WTC11 (cell line): ENCODE measurements at regions not wholly inside any gene's neighbourhood (a gene's known extent, or its start where the extent isn't known, plus 50 kb on each side); places are given as distances from the start of the nearest gene placed in this dataset.
"Not testable (repeated sequence)": the region's sequence is repeated elsewhere in the genome, so short reads cannot be mapped to it uniquely, and the experiment has no call there.

Source experiments
- HMGXB4 ChIP-seq: sonication (generic); formaldehyde crosslinking; IDR thresholded peaks from 2 replicates; pipeline ENCODE4 v1.8.1; 2023; ENCODE audit warnings: mild to moderate bottlenecking, moderate library complexity, missing genetic modification reagents
- MYBL2 ChIP-seq: sonication (generic); formaldehyde crosslinking; IDR thresholded peaks from 2 replicates; pipeline ENCODE4 v1.8.1; 2023; ENCODE audit warnings: mild to moderate bottlenecking, moderate library complexity, missing genetic modification reagents
- NFE2L1 ChIP-seq: sonication (generic); formaldehyde crosslinking; IDR thresholded peaks from 2 replicates; pipeline ENCODE4 v1.8.1; 2023; ENCODE audit warnings: missing genetic modification reagents
- NFYB ChIP-seq: sonication (generic); formaldehyde crosslinking; conservative IDR thresholded peaks from 2 replicates; pipeline ENCODE4 v1.8.0; 2022; ENCODE audit warnings: low read depth, missing genetic modification reagents
- NR2C2 ChIP-seq: sonication (generic); formaldehyde crosslinking; IDR thresholded peaks from 2 replicates; pipeline ENCODE4 v1.8.0; 2022; ENCODE audit warnings: mild to moderate bottlenecking, missing genetic modification reagents
- TEAD1 ChIP-seq: sonication (generic); formaldehyde crosslinking; IDR thresholded peaks from 2 replicates; pipeline ENCODE4 v1.8.0; 2022; ENCODE audit warnings: mild to moderate bottlenecking, missing genetic modification reagents
- TP53 ChIP-seq: sonication (generic); formaldehyde crosslinking; IDR thresholded peaks from 2 replicates; pipeline ENCODE4 v1.8.1; 2023; ENCODE audit warnings: mild to moderate bottlenecking, missing genetic modification reagents
- ZNF232 ChIP-seq: sonication (generic); formaldehyde crosslinking; IDR thresholded peaks from 2 replicates; pipeline ENCODE4 v1.8.0; 2022; ENCODE audit warnings: mild to moderate bottlenecking, missing genetic modification reagents
- TF ChIP-seq, protein P1 (sequence below): sonication (generic); formaldehyde crosslinking; IDR thresholded peaks from 2 replicates; pipeline ENCODE4 v1.8.1; 2023; ENCODE audit warnings: mild to moderate bottlenecking, missing genetic modification reagents, moderate library complexity
- TF ChIP-seq, protein P2 (sequence below): sonication (generic); formaldehyde crosslinking; IDR thresholded peaks from 2 replicates; pipeline ENCODE4 v1.8.0; 2022; ENCODE audit warnings: mild to moderate bottlenecking, missing genetic modification reagents
- TF ChIP-seq, protein P3 (sequence below): fragments of 200-600 bp; IDR thresholded peaks from 2 replicates; pipeline ENCODE4 v1.8.0; 2022; ENCODE audit warnings: antibody characterized with exemption
- TF ChIP-seq, protein P4 (sequence below): fragments of 250-450 bp; sonication (Bioruptor Pico); IDR thresholded peaks from 2 replicates; pipeline ENCODE4 v1.8.0; 2021; ENCODE audit warnings: mild to moderate bottlenecking

- TF ChIP-seq, protein P1, sequence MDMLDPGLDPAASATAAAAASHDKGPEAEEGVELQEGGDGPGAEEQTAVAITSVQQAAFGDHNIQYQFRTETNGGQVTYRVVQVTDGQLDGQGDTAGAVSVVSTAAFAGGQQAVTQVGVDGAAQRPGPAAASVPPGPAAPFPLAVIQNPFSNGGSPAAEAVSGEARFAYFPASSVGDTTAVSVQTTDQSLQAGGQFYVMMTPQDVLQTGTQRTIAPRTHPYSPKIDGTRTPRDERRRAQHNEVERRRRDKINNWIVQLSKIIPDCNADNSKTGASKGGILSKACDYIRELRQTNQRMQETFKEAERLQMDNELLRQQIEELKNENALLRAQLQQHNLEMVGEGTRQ (CRISPR knock-in tag), result not testable (repeated sequence)
- TF ChIP-seq TP53 (CRISPR knock-in tag); HMGXB4 (CRISPR knock-in tag); MYBL2 (CRISPR knock-in tag); NFYB (CRISPR knock-in tag); NR2C2; NFE2L1; ZNF232 (CRISPR knock-in tag); TEAD1: not testable (repeated sequence)
- TF ChIP-seq, protein P2, sequence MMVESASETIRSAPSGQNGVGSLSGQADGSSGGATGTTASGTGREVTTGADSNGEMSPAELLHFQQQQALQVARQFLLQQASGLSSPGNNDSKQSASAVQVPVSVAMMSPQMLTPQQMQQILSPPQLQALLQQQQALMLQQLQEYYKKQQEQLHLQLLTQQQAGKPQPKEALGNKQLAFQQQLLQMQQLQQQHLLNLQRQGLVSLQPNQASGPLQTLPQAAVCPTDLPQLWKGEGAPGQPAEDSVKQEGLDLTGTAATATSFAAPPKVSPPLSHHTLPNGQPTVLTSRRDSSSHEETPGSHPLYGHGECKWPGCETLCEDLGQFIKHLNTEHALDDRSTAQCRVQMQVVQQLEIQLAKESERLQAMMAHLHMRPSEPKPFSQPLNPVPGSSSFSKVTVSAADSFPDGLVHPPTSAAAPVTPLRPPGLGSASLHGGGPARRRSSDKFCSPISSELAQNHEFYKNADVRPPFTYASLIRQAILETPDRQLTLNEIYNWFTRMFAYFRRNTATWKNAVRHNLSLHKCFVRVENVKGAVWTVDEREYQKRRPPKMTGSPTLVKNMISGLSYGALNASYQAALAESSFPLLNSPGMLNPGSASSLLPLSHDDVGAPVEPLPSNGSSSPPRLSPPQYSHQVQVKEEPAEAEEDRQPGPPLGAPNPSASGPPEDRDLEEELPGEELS (CRISPR knock-in tag), result not testable (repeated sequence)
- TF ChIP-seq, protein P3, sequence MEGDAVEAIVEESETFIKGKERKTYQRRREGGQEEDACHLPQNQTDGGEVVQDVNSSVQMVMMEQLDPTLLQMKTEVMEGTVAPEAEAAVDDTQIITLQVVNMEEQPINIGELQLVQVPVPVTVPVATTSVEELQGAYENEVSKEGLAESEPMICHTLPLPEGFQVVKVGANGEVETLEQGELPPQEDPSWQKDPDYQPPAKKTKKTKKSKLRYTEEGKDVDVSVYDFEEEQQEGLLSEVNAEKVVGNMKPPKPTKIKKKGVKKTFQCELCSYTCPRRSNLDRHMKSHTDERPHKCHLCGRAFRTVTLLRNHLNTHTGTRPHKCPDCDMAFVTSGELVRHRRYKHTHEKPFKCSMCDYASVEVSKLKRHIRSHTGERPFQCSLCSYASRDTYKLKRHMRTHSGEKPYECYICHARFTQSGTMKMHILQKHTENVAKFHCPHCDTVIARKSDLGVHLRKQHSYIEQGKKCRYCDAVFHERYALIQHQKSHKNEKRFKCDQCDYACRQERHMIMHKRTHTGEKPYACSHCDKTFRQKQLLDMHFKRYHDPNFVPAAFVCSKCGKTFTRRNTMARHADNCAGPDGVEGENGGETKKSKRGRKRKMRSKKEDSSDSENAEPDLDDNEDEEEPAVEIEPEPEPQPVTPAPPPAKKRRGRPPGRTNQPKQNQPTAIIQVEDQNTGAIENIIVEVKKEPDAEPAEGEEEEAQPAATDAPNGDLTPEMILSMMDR, result not testable (repeated sequence)
- TF ChIP-seq, protein P4, sequence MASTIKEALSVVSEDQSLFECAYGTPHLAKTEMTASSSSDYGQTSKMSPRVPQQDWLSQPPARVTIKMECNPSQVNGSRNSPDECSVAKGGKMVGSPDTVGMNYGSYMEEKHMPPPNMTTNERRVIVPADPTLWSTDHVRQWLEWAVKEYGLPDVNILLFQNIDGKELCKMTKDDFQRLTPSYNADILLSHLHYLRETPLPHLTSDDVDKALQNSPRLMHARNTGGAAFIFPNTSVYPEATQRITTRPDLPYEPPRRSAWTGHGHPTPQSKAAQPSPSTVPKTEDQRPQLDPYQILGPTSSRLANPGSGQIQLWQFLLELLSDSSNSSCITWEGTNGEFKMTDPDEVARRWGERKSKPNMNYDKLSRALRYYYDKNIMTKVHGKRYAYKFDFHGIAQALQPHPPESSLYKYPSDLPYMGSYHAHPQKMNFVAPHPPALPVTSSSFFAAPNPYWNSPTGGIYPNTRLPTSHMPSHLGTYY (CRISPR knock-in tag), result not testable (repeated sequence)
Observed at GRCh38 chr2:167739921-167740320, 507.5 kb downstream of the STK39 start.
